ENCODE measurements at regions not wholly inside any gene's neighbourhood (a gene's known extent, or its start where the extent isn't known, plus 50 kb on each side); places are given as distances from the start of the nearest gene placed in this dataset.

GRCh38 chr17:36879624-36880131, 57.6 kb upstream of the LHX1 start:
- no peak overlapping the region for H3K14ac ChIP-seq (ENCODE audit: insufficient read length)
- ChIA-PET CTCF (ENCODE audit: partially characterized antibody) (no interaction called here), POLR2A (ENCODE audit: partially characterized antibody) (interaction anchor here (1.3 kb wide), 1 partner anchor 9 kb away, joined by 5 read pairs; no protein-coding TSS in a partner anchor)
- H3K79me2 ChIP-seq (ENCODE audit: control insufficient read depth in 1 of 2, insufficient read depth in 2 of 2, low read length in 2 of 2): no peaks in the 10 kb centered on the region
- H3K36me3 ChIP-seq (ENCODE audit: control insufficient read depth in 2 of 4, insufficient read depth in 4 of 4, low read length in 3 of 4): no peaks in the 10 kb centered on the region
- H2BK15ac ChIP-seq (ENCODE audit: low read length): no peak overlapping the region
- H3K4me1 ChIP-seq (replicated peaks in 1 of 4; ENCODE audit: control insufficient read depth in 3 of 4, insufficient read depth in 4 of 4, low read length in 3 of 4): peaks cover 0 to 6% (median 1%) of the 10 kb centered on the region in 4 experiments; a peak in 3 of 7 replicates
- no peak for FAIRE-seq
- no peaks in the 10 kb centered on the region for H3K79me1 ChIP-seq (ENCODE audit: low read depth, low read length)
- H3K4me3 ChIP-seq (ENCODE audit: extremely low read depth in 1 of 4, insufficient read depth in 2 of 4, low read depth in 3 of 4, low read length in 4 of 4): no peak overlapping the region
- TF ChIP-seq USF2 (IDR thresholded peaks at IDR 0.05; ENCODE audit: low read length): no peak
- H4K5ac ChIP-seq (ENCODE audit: insufficient read length, low read depth, low read length): no peak overlapping the region
- no peak for DNase-seq (ENCODE audit: low read depth in 1 of 2, low spot score in 2 of 2)
- H3K23ac ChIP-seq (ENCODE audit: insufficient read length): no peak overlapping the region
- no peak overlapping the region for H2AK5ac ChIP-seq (ENCODE audit: low read depth, low read length)
- no peak overlapping the region for H3K27ac ChIP-seq (ENCODE audit: low read depth, low read length)
- no peak overlapping the region for H2BK5ac ChIP-seq (ENCODE audit: low read depth, low read length)
- H3K18ac ChIP-seq (ENCODE audit: extremely low read depth, low read length): no peak overlapping the region
- H3K27me3 ChIP-seq (replicated peaks in 1 of 4; ENCODE audit: control insufficient read depth in 3 of 4, extremely low read depth in 1 of 4, insufficient read depth in 3 of 4, low read length in 3 of 4): no peaks in the 10 kb centered on the region; a peak in 1 of 7 replicates
- H3K9me3 ChIP-seq (ENCODE audit: insufficient read depth in 2 of 2, low read depth in 1 of 2, low read length in 1 of 2): peaks cover 6 to 7% of the 10 kb centered on the region in 2 experiments; a peak in 1 of 4 replicates
- no peak overlapping the region for H3K4ac ChIP-seq (replicated peaks; ENCODE audit: insufficient read length, low read depth, low read length)
- H2BK120ac ChIP-seq (replicated peaks; ENCODE audit: low read depth, low read length): no peak overlapping the region
- WGBS, 2 experiments (ENCODE audit: extremely low coverage in 1 of 2, insufficient coverage in 1 of 2, insufficient read length in 1 of 2, insufficient replicate concordance in 2 of 2, low coverage in 1 of 2, low lambda C conversion rate in 2 of 2, missing lambda C conversion rate in 1 of 2): 90% methylated on average over 14 of the region's 14 CpGs; no CpG with 5 or more reads in 1 of the 2 experiments
- no peak overlapping the region for H4K8ac ChIP-seq (ENCODE audit: extremely low read depth, insufficient read depth, low read length)
- no peak overlapping the region for H3K4me2 ChIP-seq (ENCODE audit: insufficient read depth in 1 of 2, low read depth in 2 of 2, low read length in 2 of 2)
- H3K9ac ChIP-seq (replicated peaks in 1 of 4; ENCODE audit: extremely low read depth in 1 of 4, low read depth in 3 of 4, low read length in 3 of 4): no peak overlapping the region
- no peak overlapping the region for H2BK12ac ChIP-seq (ENCODE audit: low read depth, low read length)
- H2BK20ac ChIP-seq (ENCODE audit: low read length): no peak overlapping the region
- H4K91ac ChIP-seq (replicated peaks; ENCODE audit: insufficient read length, low read length): no peak overlapping the region
- H4K20me1 ChIP-seq (replicated peaks in 1 of 2; ENCODE audit: control insufficient read depth in 1 of 2, insufficient read depth in 2 of 2, low read length in 2 of 2): no peaks in the 10 kb centered on the region
- H2AFZ ChIP-seq (ENCODE audit: low read length): no peak overlapping the region
- no peak overlapping the region for H3K56ac ChIP-seq (replicated peaks; ENCODE audit: insufficient read length, low read depth, low read length)
- peaks cover 5% of the 10 kb centered on the region; the same call in 1 of the 2 replicates for H3K23me2 ChIP-seq (ENCODE audit: low read depth, low read length)
